HL-60 (cell line): ENCODE measurements at regions not wholly inside any gene's neighbourhood (a gene's known extent, or its start where the extent isn't known, plus 50 kb on each side); places are given as distances from the start of the nearest gene placed in this dataset.
A peak's percentile ranks its signal among the peaks of the same experiment; 100 is the strongest.

Experiments
- DNase-seq, 2 experiments: peaks; one replicate each; pipeline ENCODE4 v3.0.0-alpha.2; 2010 to 2020; ENCODE audit warnings: low read depth in 1 of 2, low spot score in 1 of 2
- H3K27ac ChIP-seq: fragments of 250-450 bp; sonication (Bioruptor Pico); replicated peaks from 2 replicates; pipeline ENCODE4 v1.5.1; 2020; ENCODE audit warnings: mild to moderate bottlenecking, moderate library complexity
- H3K27me3 ChIP-seq: fragments of 250-450 bp; sonication (Bioruptor Pico); 2 replicates; pipeline ENCODE4 v1.5.1; 2021; ENCODE audit warnings: mild to moderate bottlenecking, moderate library complexity; ENCODE audit not compliant: insufficient read depth, poor library complexity, severe bottlenecking
- H3K4me3 ChIP-seq: replicated peaks from 2 replicates; pipeline ENCODE4 v1.5.1; 2011; ENCODE audit warnings: mild to moderate bottlenecking, control low read depth, low read length; ENCODE audit not compliant: insufficient read depth
- GABPA ChIP-seq: IDR thresholded peaks from 2 replicates; pipeline ENCODE4 v1.6.1; 2012; ENCODE audit warnings: low read depth
- POLR2AphosphoS5 ChIP-seq: IDR thresholded peaks from 2 replicates; pipeline ENCODE4 v1.6.1; 2012; ENCODE audit warnings: low read depth
- SPI1 ChIP-seq: IDR thresholded peaks from 2 replicates; pipeline ENCODE4 v1.6.1; 2012; ENCODE audit warnings: low read depth, mild to moderate bottlenecking, borderline replicate concordance
- TF ChIP-seq, protein P1 (sequence below): IDR thresholded peaks from 2 replicates; pipeline ENCODE4 v1.6.1; 2012; ENCODE audit warnings: low read depth; ENCODE audit not compliant: insufficient replicate concordance
- TF ChIP-seq, protein P2 (sequence below): IDR thresholded peaks from one replicate; pipeline ENCODE4 v1.5.1; 2011; ENCODE audit warnings: low read length, control low read depth, inconsistent platforms; ENCODE audit not compliant: insufficient read depth

DNA sequence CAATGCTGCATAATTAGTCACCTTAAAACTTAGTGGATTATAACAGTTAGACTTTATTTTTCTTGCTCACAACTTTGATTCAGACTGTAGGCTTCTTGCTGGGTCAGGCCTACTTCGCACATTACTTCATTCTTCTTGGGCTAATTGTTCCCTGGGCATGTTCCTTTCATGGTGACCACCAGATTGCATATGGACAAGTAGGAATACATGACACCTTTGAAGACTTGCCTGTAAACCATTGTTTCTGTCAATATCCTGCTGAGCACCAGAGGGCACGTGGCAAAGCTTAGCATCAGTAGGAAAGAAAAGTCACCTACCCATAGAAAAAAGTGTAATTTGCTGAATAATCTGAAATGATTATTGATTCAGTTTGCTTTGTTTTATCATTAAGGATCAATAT, 54.3 kb upstream of the ROBO1 start:
- Histone ChIP-seq H3K4me3 (no peak overlapping the region), H3K27ac (no peak overlapping the region), H3K27me3 (no peaks in the 10 kb centered on the region)
- TF ChIP-seq, protein P1, sequence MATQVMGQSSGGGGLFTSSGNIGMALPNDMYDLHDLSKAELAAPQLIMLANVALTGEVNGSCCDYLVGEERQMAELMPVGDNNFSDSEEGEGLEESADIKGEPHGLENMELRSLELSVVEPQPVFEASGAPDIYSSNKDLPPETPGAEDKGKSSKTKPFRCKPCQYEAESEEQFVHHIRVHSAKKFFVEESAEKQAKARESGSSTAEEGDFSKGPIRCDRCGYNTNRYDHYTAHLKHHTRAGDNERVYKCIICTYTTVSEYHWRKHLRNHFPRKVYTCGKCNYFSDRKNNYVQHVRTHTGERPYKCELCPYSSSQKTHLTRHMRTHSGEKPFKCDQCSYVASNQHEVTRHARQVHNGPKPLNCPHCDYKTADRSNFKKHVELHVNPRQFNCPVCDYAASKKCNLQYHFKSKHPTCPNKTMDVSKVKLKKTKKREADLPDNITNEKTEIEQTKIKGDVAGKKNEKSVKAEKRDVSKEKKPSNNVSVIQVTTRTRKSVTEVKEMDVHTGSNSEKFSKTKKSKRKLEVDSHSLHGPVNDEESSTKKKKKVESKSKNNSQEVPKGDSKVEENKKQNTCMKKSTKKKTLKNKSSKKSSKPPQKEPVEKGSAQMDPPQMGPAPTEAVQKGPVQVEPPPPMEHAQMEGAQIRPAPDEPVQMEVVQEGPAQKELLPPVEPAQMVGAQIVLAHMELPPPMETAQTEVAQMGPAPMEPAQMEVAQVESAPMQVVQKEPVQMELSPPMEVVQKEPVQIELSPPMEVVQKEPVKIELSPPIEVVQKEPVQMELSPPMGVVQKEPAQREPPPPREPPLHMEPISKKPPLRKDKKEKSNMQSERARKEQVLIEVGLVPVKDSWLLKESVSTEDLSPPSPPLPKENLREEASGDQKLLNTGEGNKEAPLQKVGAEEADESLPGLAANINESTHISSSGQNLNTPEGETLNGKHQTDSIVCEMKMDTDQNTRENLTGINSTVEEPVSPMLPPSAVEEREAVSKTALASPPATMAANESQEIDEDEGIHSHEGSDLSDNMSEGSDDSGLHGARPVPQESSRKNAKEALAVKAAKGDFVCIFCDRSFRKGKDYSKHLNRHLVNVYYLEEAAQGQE = no peak
- no peak for TF ChIP-seq POLR2AphosphoS5
- no peak for DNase-seq

DNA sequence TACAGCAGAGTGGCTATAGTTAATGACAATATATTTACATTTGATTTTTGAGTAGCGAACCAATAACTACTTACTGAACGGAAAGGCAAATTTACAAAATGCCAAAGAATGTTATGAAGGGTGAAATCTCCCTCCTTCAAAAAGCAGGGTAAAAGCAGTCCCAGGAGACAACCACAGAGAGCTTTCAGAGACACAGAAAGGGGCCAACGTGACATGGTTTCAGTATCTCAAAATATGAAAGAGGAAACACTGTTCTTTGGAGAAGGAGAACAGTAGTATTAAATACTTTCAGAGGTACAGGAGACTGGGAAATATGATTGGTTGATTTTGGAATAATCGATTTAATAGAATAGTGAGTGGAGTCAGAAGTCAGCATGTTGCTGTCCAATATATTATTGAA, 52.3 kb upstream of the ROBO1 start:
- Histone ChIP-seq H3K4me3 (no peak overlapping the region), H3K27ac (no peak overlapping the region), H3K27me3 (no peaks in the 10 kb centered on the region)
- no peak for TF ChIP-seq GABPA
- TF ChIP-seq POLR2AphosphoS5 = no peak
- TF ChIP-seq, protein P1 = no peak
- TF ChIP-seq SPI1 = no peak
- TF ChIP-seq, protein P2, sequence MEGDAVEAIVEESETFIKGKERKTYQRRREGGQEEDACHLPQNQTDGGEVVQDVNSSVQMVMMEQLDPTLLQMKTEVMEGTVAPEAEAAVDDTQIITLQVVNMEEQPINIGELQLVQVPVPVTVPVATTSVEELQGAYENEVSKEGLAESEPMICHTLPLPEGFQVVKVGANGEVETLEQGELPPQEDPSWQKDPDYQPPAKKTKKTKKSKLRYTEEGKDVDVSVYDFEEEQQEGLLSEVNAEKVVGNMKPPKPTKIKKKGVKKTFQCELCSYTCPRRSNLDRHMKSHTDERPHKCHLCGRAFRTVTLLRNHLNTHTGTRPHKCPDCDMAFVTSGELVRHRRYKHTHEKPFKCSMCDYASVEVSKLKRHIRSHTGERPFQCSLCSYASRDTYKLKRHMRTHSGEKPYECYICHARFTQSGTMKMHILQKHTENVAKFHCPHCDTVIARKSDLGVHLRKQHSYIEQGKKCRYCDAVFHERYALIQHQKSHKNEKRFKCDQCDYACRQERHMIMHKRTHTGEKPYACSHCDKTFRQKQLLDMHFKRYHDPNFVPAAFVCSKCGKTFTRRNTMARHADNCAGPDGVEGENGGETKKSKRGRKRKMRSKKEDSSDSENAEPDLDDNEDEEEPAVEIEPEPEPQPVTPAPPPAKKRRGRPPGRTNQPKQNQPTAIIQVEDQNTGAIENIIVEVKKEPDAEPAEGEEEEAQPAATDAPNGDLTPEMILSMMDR = no peak
- no peak for DNase-seq

DNA sequence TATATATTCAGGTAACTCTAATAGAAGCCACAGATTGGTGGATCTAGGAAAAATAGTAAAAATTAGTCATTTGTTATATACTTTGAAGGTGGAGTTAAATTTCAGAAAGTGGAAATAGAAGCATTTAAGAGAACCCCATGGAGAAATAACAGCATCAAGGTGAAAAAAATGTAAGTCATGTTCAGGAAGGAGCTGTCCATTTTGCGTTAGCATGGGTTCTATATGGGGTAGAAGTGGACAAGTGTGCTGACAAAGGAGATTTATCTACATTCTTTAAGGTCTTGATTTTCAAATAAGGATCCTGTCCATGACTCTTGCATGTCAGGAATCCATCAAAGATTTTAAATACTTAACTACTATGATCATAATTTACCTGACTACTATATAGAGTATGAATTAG, 50.2 kb upstream of the ROBO1 start:
- TF ChIP-seq, protein P1 = peak; percentile 72
- TF ChIP-seq GABPA = no peak
- H3K4me3 ChIP-seq = no peak overlapping the region
- no peak for DNase-seq
- H3K27ac ChIP-seq = no peak overlapping the region
- no peaks in the 10 kb centered on the region for H3K27me3 ChIP-seq
